Ovary (tissue), 7 donors: ENCODE measurements at regions not wholly inside any gene's neighbourhood (a gene's known extent, or its start where the extent isn't known, plus 50 kb on each side); places are given as distances from the start of the nearest gene placed in this dataset.

Source experiments
- DNase-seq, 5 donors: peaks; one replicate each; pipeline ENCODE4 v3.0.0-alpha.2; 2019 to 2020
- H3K27ac ChIP-seq, 2 donors: fragments of 200-600 bp; one replicate each; pipeline versions ENCODE4 v1.5.1 to v1.8.0; 2019 to 2022
- H3K27me3 ChIP-seq: fragments of 200-600 bp; one replicate; pipeline ENCODE4 v1.8.0; 2022
- H3K36me3 ChIP-seq: fragments of 200-600 bp; sonication (generic); one replicate; pipeline ENCODE4 v1.5.1; 2019
- H3K4me1 ChIP-seq: one replicate; pipeline ENCODE4 v1.8.1; 2013; ENCODE audit warnings: mild to moderate bottlenecking, moderate library complexity; ENCODE audit not compliant: insufficient read depth
- H3K4me3 ChIP-seq: fragments of 200-600 bp; sonication (generic); one replicate; pipeline ENCODE4 v1.5.1; 2017
- H3K9me3 ChIP-seq, 2 donors: fragments of 200-600 bp in 1 of 2; sonication (generic) in 1 of 2; one replicate each; pipeline versions ENCODE4 v1.5.1 to v1.8.1; 2013 to 2019; ENCODE audit warnings: mild to moderate bottlenecking in 1 of 2, moderate library complexity in 1 of 2
- EP300 ChIP-seq: sonication (generic); formaldehyde crosslinking; IDR thresholded peaks from one replicate; pipeline ENCODE4 v1.6.1; 2017; ENCODE audit warnings: antibody characterized with exemption
- POLR2A ChIP-seq: fragments of 450-650 bp; IDR thresholded peaks from one replicate; pipeline ENCODE4 v1.6.1; 2017; ENCODE audit warnings: antibody characterized with exemption, mild to moderate bottlenecking, moderate library complexity
- WGBS, 3 donors: extraction: QIAGEN DNeasy Blood & Tissue Kit in 1 of 3; methylation state at CpG; one replicate each; pipeline versions ENCODE4 v1.1.5 to v1.1.7; 2013 to 2017; 5-methylcytosine and 5-hydroxymethylcytosine counted together
- intact Hi-C, 4 donors: fragments of 100-400 bp; cut with DNase I; formaldehyde crosslinking; loops; one replicate each; pipeline versions ENCODE4 v1.11.0 to v1.15.1; 2022 to 2023
- TF ChIP-seq, protein P1 (sequence below), 3 donors: fragments of 450-650 bp in 2 of 3; fragments of 200-600 bp in 1 of 3; IDR thresholded peaks; one replicate each; pipeline versions ENCODE4 v1.5.1 to v1.8.0; 2016 to 2022; ENCODE audit warnings: antibody characterized with exemption in 3 of 3, mild to moderate bottlenecking in 1 of 3
- donor health status: DM: no; HTN: no; CAD: no; lungs with moderate emphysema.
- donor health status: DM: no; HTN: no; CAD: no.
- donor health status: Bipolar disorder and iron deficiency.
- donor health status: DM: no; HTN: no; CAD: no.
- donor health status: DM: yes; HTN: yes; CAD: no.

DNA sequence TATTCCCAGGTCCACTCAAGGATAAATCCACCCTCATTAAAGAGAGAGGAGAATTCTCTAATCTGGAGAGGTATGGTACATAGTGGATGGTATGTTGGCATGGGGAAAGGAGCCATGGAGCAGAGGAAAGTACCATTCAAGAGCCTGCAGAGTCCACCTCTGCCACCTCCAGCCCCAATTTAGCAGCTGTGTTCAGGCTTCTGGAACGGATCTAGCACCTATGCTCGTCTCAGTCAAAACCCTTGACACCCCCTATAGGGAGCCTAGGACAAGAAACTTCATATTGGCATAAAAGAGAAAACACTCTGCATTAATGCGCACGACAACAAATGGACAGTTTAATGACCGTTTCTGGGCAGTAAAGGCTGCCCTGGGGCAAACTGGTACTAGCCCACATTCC is 161.1 kb upstream of the FAM78B start:
- Histone ChIP-seq H3K27me3 (no peaks in the 10 kb centered on the region), H3K9me3 (no peaks in the 10 kb centered on the region), H3K27ac (no peak overlapping the region), H3K36me3 (no peaks in the 10 kb centered on the region), H3K4me1 (no peaks in the 10 kb centered on the region), H3K4me3 (no peak overlapping the region)
- TF ChIP-seq, protein P1, sequence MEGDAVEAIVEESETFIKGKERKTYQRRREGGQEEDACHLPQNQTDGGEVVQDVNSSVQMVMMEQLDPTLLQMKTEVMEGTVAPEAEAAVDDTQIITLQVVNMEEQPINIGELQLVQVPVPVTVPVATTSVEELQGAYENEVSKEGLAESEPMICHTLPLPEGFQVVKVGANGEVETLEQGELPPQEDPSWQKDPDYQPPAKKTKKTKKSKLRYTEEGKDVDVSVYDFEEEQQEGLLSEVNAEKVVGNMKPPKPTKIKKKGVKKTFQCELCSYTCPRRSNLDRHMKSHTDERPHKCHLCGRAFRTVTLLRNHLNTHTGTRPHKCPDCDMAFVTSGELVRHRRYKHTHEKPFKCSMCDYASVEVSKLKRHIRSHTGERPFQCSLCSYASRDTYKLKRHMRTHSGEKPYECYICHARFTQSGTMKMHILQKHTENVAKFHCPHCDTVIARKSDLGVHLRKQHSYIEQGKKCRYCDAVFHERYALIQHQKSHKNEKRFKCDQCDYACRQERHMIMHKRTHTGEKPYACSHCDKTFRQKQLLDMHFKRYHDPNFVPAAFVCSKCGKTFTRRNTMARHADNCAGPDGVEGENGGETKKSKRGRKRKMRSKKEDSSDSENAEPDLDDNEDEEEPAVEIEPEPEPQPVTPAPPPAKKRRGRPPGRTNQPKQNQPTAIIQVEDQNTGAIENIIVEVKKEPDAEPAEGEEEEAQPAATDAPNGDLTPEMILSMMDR (IDR thresholded peaks at IDR 0.05) = no peak
- DNase-seq = no peak
- WGBS, 3 donors = 61 to 65% (median 62%) methylated on average over 5 of the region's 5 CpGs
- intact Hi-C loops = no loop called here

DNA sequence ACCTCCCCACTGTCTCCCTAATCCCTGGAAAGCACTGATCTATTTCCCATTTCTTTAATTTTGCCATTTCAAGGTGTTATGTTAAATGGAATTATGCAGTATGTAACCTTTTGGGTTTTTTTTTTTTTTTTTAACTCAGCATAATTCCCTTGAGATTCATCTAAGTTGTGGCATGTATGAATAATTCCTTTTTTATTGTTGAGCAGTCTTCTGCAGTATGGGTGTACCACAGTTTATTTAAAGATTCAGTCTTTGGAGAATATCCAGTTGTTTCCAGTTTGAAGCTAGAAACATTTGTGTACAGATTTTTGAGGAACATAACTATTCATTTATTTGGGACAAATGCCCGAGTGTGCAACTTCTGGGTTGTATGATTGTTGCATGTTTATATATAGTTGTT is 162.2 kb upstream of the FAM78B start:
- no peaks in the 10 kb centered on the region for H3K36me3 ChIP-seq
- no peaks in the 10 kb centered on the region for H3K9me3 ChIP-seq
- TF ChIP-seq, protein P1 (IDR thresholded peaks at IDR 0.05) = no peak
- no peak for TF ChIP-seq POLR2A
- no peak for TF ChIP-seq EP300
- intact Hi-C loops = no loop called here
- WGBS, 3 donors = 60 to 84% (median 74%) methylated on average over 1 of the region's 1 CpG
- no peaks in the 10 kb centered on the region for H3K27me3 ChIP-seq
- H3K4me3 ChIP-seq = no peak overlapping the region
- H3K27ac ChIP-seq = no peak overlapping the region
- H3K4me1 ChIP-seq = no peaks in the 10 kb centered on the region
- DNase-seq = no peak

DNA sequence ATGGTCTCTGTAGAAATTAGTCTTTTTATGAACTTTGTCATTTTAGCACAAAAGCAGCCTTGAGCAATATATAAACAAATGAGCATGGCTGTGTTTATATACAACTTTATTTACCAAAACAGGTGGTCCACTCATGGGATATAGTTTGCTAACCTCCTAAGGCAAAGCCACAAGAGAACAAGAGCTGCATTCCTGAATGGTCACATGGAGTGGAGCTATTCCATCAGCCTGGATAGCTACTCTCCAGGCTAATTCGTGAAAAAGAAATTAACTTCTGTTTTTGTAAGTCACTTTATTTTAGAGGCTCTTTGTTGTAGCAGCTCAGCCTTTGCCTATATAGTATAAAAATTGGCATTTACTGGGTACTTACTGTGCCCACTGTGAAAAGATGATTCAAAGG is 163.3 kb upstream of the FAM78B start:
- Histone ChIP-seq H3K4me1 (no peaks in the 10 kb centered on the region), H3K9me3 (no peaks in the 10 kb centered on the region), H3K4me3 (no peak overlapping the region), H3K27ac (no peak overlapping the region), H3K27me3 (no peaks in the 10 kb centered on the region), H3K36me3 (no peaks in the 10 kb centered on the region)
- no peak for DNase-seq
- 59 to 70% (median 60%) methylated on average over 1 of the region's 1 CpG for WGBS, 3 donors
- intact Hi-C loops = no loop called here
- TF ChIP-seq EP300 (no peak), POLR2A (no peak)
- TF ChIP-seq, protein P1 (IDR thresholded peaks at IDR 0.05) = no peak

DNA sequence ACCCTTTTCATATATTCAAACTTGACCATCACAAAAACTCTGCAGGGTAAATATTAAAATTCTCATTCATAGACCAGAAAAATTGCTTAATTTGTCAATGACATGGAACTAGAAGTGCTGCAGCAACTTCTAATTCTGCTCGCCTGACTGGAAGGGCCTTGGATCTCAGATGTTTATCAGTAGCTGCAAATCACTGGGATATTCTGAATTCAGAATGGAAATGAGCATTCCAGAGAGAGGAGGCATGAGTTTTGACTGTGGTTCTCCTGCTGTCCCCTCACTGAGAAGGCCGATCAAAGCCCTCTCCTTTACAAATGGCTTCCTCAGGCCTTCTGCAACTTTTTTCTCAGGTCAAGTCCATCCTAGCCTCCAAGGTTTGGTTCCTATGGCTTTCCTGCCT is 171.3 kb upstream of the FAM78B start:
- DNase-seq = no peak
- H3K36me3 ChIP-seq = no peaks in the 10 kb centered on the region
- no peaks in the 10 kb centered on the region for H3K9me3 ChIP-seq
- no peaks in the 10 kb centered on the region for H3K4me1 ChIP-seq
- no peak overlapping the region for H3K27ac ChIP-seq
- TF ChIP-seq EP300 (no peak), POLR2A (no peak)
- TF ChIP-seq, protein P1 (IDR thresholded peaks at IDR 0.05) = no peak
- H3K27me3 ChIP-seq = no peaks in the 10 kb centered on the region
- WGBS, 3 donors = 71 to 80% (median 77%) methylated on average over 2 of the region's 2 CpGs
- H3K4me3 ChIP-seq = no peak overlapping the region
- intact Hi-C loops = no loop called here

DNA sequence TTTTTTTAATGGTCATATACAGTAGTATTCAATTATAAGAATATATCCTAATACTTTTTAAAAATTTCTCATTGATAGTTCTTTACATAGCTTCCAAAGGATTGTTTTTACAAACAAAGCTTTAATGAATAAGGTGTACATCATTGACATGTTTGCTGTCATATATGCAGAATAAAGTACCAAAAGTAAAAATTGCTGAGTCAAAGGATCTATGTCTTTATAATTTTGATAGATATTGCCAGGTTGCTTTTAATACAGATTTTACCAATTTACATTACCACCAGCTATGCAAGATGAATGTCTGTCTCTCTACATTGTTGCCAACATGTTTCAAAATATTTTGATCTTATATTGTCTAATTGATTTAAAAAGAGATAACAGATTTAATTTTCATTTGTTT is 173.9 kb upstream of the FAM78B start:
- Histone ChIP-seq H3K4me3 (no peak overlapping the region), H3K27ac (no peak overlapping the region), H3K27me3 (no peaks in the 10 kb centered on the region), H3K9me3 (no peaks in the 10 kb centered on the region), H3K4me1 (no peaks in the 10 kb centered on the region), H3K36me3 (no peaks in the 10 kb centered on the region)
- intact Hi-C loops = no loop called here
- DNase-seq = no peak
- TF ChIP-seq, protein P1 (IDR thresholded peaks at IDR 0.05) = no peak
- TF ChIP-seq POLR2A (no peak), EP300 (no peak)
